CD14-positive monocyte (primary cell): ENCODE measurements at regions not wholly inside any gene's neighbourhood (a gene's known extent, or its start where the extent isn't known, plus 50 kb on each side); places are given as distances from the start of the nearest gene placed in this dataset.
"Not testable (repeated sequence)": the region's sequence is repeated elsewhere in the genome, so short reads cannot be mapped to it uniquely, and the experiment has no call there.

Experiments used
- DNase-seq, 3 donors: peaks; one replicate each; pipeline ENCODE4 v3.0.0-alpha.2; 2011 to 2022
- H2AFZ ChIP-seq: 2 replicates; pipeline ENCODE4 v1.6.0; 2012; ENCODE audit warnings: mild to moderate bottlenecking, low read depth, low read length, inconsistent platforms; ENCODE audit not compliant: insufficient read depth, poor library complexity, severe bottlenecking
- H3K27ac ChIP-seq, 2 donors: 1 replicate in 1 of 2; 2 replicates in 1 of 2; pipeline ENCODE4 v1.5.1; 2012 to 2013; ENCODE audit warnings: low read length in 2 of 2, control low read depth in 1 of 2, inconsistent platforms in 1 of 2, low read depth in 1 of 2, mild to moderate bottlenecking in 1 of 2
- H3K27me3 ChIP-seq, 2 donors: one replicate each; pipeline versions ENCODE4 v1.6.0 to v1.6.1; 2011 to 2013; ENCODE audit warnings: low read length in 2 of 2; ENCODE audit not compliant: control insufficient read depth in 2 of 2, insufficient read depth in 2 of 2
- H3K36me3 ChIP-seq, 2 donors: replicated peaks in 1 of 2; 1 replicate in 1 of 2; 2 replicates in 1 of 2; pipeline versions ENCODE4 v1.5.1 to v1.6.1; 2012 to 2013; ENCODE audit warnings: low read length in 2 of 2, control low read depth in 1 of 2, inconsistent platforms in 1 of 2, mild to moderate bottlenecking in 1 of 2; ENCODE audit not compliant: insufficient read depth in 2 of 2, control insufficient read depth in 1 of 2
- H3K4me1 ChIP-seq, 2 donors: 1 replicate in 1 of 2; 2 replicates in 1 of 2; pipeline versions ENCODE4 v1.5.1 to v1.6.1; 2012 to 2013; ENCODE audit warnings: low read length in 2 of 2, control low read depth in 1 of 2, inconsistent platforms in 1 of 2, mild to moderate bottlenecking in 1 of 2, moderate library complexity in 1 of 2; ENCODE audit not compliant: insufficient read depth in 2 of 2, control insufficient read depth in 1 of 2
- H3K4me2 ChIP-seq: replicated peaks from 2 replicates; pipeline ENCODE3; 2012; ENCODE audit warnings: low read length, moderate library complexity, mild to moderate bottlenecking; ENCODE audit not compliant: poor library complexity, severe bottlenecking; ENCODE audit errors: extremely low read depth
- H3K4me3 ChIP-seq, 3 experiments: fragments of 200-600 bp in 1 of 3; sonication (generic) in 1 of 3; replicated peaks in 1 of 3; 1 replicate in 2 of 3; 2 replicates in 1 of 3; pipeline ENCODE4 v1.5.1; 2011 to 2013; ENCODE audit warnings: low read length in 3 of 3, mild to moderate bottlenecking in 3 of 3, control low read depth in 2 of 3, low read depth in 2 of 3, inconsistent platforms in 1 of 3, moderate library complexity in 1 of 3
- H3K79me2 ChIP-seq: 2 replicates; pipeline ENCODE4 v1.6.0; 2012; ENCODE audit warnings: mild to moderate bottlenecking, control low read depth, inconsistent platforms, low read length, moderate library complexity; ENCODE audit not compliant: insufficient read depth
- H3K9ac ChIP-seq: 2 replicates; pipeline ENCODE4 v1.6.0; 2017; ENCODE audit warnings: low read length, mild to moderate bottlenecking; ENCODE audit not compliant: insufficient read depth, poor library complexity, severe bottlenecking
- H3K9me3 ChIP-seq, 2 donors: replicated peaks in 1 of 2; 1 replicate in 1 of 2; 2 replicates in 1 of 2; pipeline versions ENCODE4 v1.5.1 to v1.6.1; 2012 to 2013; ENCODE audit warnings: low read length in 2 of 2, control low read depth in 1 of 2; ENCODE audit not compliant: control insufficient read depth in 1 of 2, insufficient read depth in 1 of 2
- H4K20me1 ChIP-seq: 2 replicates; pipeline ENCODE4 v1.6.0; 2012; ENCODE audit warnings: mild to moderate bottlenecking, low read length, control low read depth, moderate library complexity; ENCODE audit not compliant: insufficient read depth
- H3K27ac Mint-ChIP-seq, 7 donors: one replicate each; pipeline ENCODE4 v1.8.0; 2020; ENCODE audit warnings: mild to moderate bottlenecking in 7 of 7, mixed read lengths in 7 of 7, moderate library complexity in 6 of 7, inconsistent platforms in 2 of 7
- H3K27me3 Mint-ChIP-seq, 3 donors: one replicate each; pipeline ENCODE4 v1.8.0; 2021 to 2022; ENCODE audit warnings: low read depth in 3 of 3, mild to moderate bottlenecking in 3 of 3, mixed read lengths in 3 of 3, moderate library complexity in 3 of 3, inconsistent platforms in 1 of 3
- H3K36me3 Mint-ChIP-seq, 2 donors: one replicate each; pipeline ENCODE4 v1.8.0; 2020; ENCODE audit warnings: mixed read lengths in 2 of 2, inconsistent platforms in 1 of 2, mild to moderate bottlenecking in 1 of 2
- H3K4me1 Mint-ChIP-seq: one replicate; pipeline ENCODE4 v1.8.0; 2020; ENCODE audit warnings: mild to moderate bottlenecking, mixed read lengths
- H3K4me3 Mint-ChIP-seq, 2 donors: one replicate each; pipeline ENCODE4 v1.8.0; 2020; ENCODE audit warnings: mild to moderate bottlenecking in 2 of 2, mixed read lengths in 2 of 2, moderate library complexity in 1 of 2
- H3K9me3 Mint-ChIP-seq, 7 donors: one replicate each; pipeline ENCODE4 v1.8.0; 2020 to 2022; ENCODE audit warnings: mixed read lengths in 7 of 7, mild to moderate bottlenecking in 6 of 7, moderate library complexity in 6 of 7, inconsistent platforms in 2 of 7
- WGBS: methylation state at CpG from one replicate; pipeline ENCODE4 v1.1.5; 2013; ENCODE audit warnings: missing lambda C conversion rate; ENCODE audit not compliant: insufficient coverage; 5-methylcytosine and 5-hydroxymethylcytosine counted together
- intact Hi-C, 2 donors: fragments of 100-400 bp; cut with micrococcal nuclease; formaldehyde crosslinking; loops; one replicate each; pipeline versions ENCODE4 v1.15.0 to v1.15.1; 2023

- intact Hi-C loops, H3K27me3 Mint-ChIP-seq, H3K27ac ChIP-seq, DNase-seq, H3K9me3 Mint-ChIP-seq, H3K9me3 ChIP-seq, H3K9ac ChIP-seq, H3K4me3 ChIP-seq, H3K4me3 Mint-ChIP-seq, H2AFZ ChIP-seq, H3K4me2 ChIP-seq, H3K27me3 ChIP-seq: not testable (repeated sequence)
- Histone ChIP-seq H3K4me1 (peaks cover 15% of the 10 kb centered on the region in 2 donors), H3K79me2 (peaks cover 94% of the 10 kb centered on the region), H4K20me1 (peaks cover 89% of the 10 kb centered on the region), H3K36me3 (peaks cover 5 to 13% of the 10 kb centered on the region in 2 donors)
- Mint-ChIP-seq H3K36me3 (peaks cover 25 to 41% of the 10 kb centered on the region in 2 donors), H3K4me1 (peaks cover 44% of the 10 kb centered on the region), H3K27ac (peak overlapping the region in 6 of 7 donors; percentile 2 to 74 (median 61))
- WGBS: 82% methylated on average over 16 of the region's 17 CpGs
Observed at GRCh38 chr16:21508661-21509436, 90.5 kb upstream of the METTL9 start.

GRCh38 chr16:21509437-21510086 lies 89.8 kb upstream of the METTL9 start:
- intact Hi-C loops: not testable (repeated sequence)
- peaks cover 94% of the 10 kb centered on the region for H3K79me2 ChIP-seq
- H3K36me3 ChIP-seq: peaks cover 9 to 13% of the 10 kb centered on the region in 2 donors

GRCh38 chr16:21510869-21511255 lies 88.5 kb upstream of the METTL9 start:
- H3K27ac ChIP-seq, H3K9ac ChIP-seq, H3K9me3 Mint-ChIP-seq, H3K9me3 ChIP-seq, H3K4me3 Mint-ChIP-seq, DNase-seq, H2AFZ ChIP-seq, intact Hi-C loops, H3K4me3 ChIP-seq, H3K27me3 ChIP-seq, H3K4me2 ChIP-seq, H3K27me3 Mint-ChIP-seq: not testable (repeated sequence)
- 97% methylated on average over 2 of the region's 4 CpGs for WGBS
- peak overlapping the region in 2 of 7 donors; percentile 19 to 73 for H3K27ac Mint-ChIP-seq
- peaks cover 36 to 57% of the 10 kb centered on the region in 2 donors for H3K36me3 Mint-ChIP-seq
- Histone ChIP-seq H3K36me3 (peaks cover 9 to 13% of the 10 kb centered on the region in 2 donors), H4K20me1 (peaks cover 97% of the 10 kb centered on the region), H3K79me2 (peaks cover 99% of the 10 kb centered on the region), H3K4me1 (peaks cover 15 to 17% of the 10 kb centered on the region in 2 donors)
- peaks cover 51% of the 10 kb centered on the region for H3K4me1 Mint-ChIP-seq

More at GRCh38 chr16:21509437-21510086, 89.8 kb upstream of the METTL9 start:
- H3K4me3 ChIP-seq, H3K27me3 ChIP-seq, H3K9ac ChIP-seq, DNase-seq, H3K9me3 ChIP-seq, H3K27me3 Mint-ChIP-seq, H2AFZ ChIP-seq, H3K4me3 Mint-ChIP-seq, H3K27ac ChIP-seq, H3K9me3 Mint-ChIP-seq, H3K4me2 ChIP-seq: not testable (repeated sequence)
- peaks cover 49% of the 10 kb centered on the region for H3K4me1 Mint-ChIP-seq
- Histone ChIP-seq H4K20me1 (peaks cover 91% of the 10 kb centered on the region), H3K4me1 (peaks cover 15 to 17% of the 10 kb centered on the region in 2 donors)
- H3K27ac Mint-ChIP-seq: peak overlapping the region in 2 of 7 donors; percentile 36 to 55
- peaks cover 30 to 48% of the 10 kb centered on the region in 2 donors for H3K36me3 Mint-ChIP-seq
- WGBS: 99% methylated on average over 6 of the region's 10 CpGs

- H3K4me3 Mint-ChIP-seq, H3K4me2 ChIP-seq, intact Hi-C loops, H2AFZ ChIP-seq, DNase-seq, H3K27me3 ChIP-seq, H3K9ac ChIP-seq, H3K27me3 Mint-ChIP-seq, H3K9me3 ChIP-seq, H3K27ac ChIP-seq, H3K4me3 ChIP-seq, H3K9me3 Mint-ChIP-seq: not testable (repeated sequence)
- Histone ChIP-seq H3K79me2 (peaks cover 97% of the 10 kb centered on the region), H4K20me1 (peaks cover 95% of the 10 kb centered on the region), H3K36me3 (peaks cover 9 to 13% of the 10 kb centered on the region in 2 donors), H3K4me1 (peaks cover 14 to 15% of the 10 kb centered on the region in 2 donors)
- H3K27ac Mint-ChIP-seq: peak overlapping the region in 3 of 7 donors; percentile 38 to 79 (median 79)
- peaks cover 36 to 59% of the 10 kb centered on the region in 2 donors for H3K36me3 Mint-ChIP-seq
- peaks cover 50% of the 10 kb centered on the region for H3K4me1 Mint-ChIP-seq
- WGBS: 61% methylated on average over 27 of the region's 29 CpGs
Observed at GRCh38 chr16:21511315-21512210, 87.8 kb upstream of the METTL9 start.
